HCT116 (cell line): ENCODE measurements at regions not wholly inside any gene's neighbourhood (a gene's known extent, or its start where the extent isn't known, plus 50 kb on each side); places are given as distances from the start of the nearest gene placed in this dataset.

ENCODE experiments used
- ATAC-seq: fragments of 200-7000 bp; cut with Tn5 transposase; 2 replicates; pipeline ENCODE4 v1.9.1; 2020; ENCODE audit warnings: mild to moderate bottlenecking, moderate library complexity
- BruUV-seq: library from RNA; stranded (reverse); fragments of 400-500 nt; replicated peaks from 2 replicates; lab custom pipeline; 2021; lab: Mats Ljungman, UMichigan
- CTCF ChIA-PET: fragments of 300-600 bp; sonication (Branson Sonifier 250); formaldehyde crosslinking; loops from one replicate; lab custom pipeline; 2021; ENCODE audit warnings: antibody characterized with exemption; lab: Charles Lee
- POLR2A ChIA-PET: fragments of 300-600, 350-600 bp; sonication (Branson Sonifier 250); formaldehyde crosslinking; loops from one replicate; lab custom pipeline; 2021; ENCODE audit warnings: antibody characterized with exemption; lab: Charles Lee
- RAD21 ChIA-PET, 2 experiments: fragments of 300-600 bp; sonication (Branson Sonifier 250); formaldehyde crosslinking; loops; one replicate each; lab custom pipeline; 2023; ENCODE audit warnings: low total read pairs in 2 of 2; ENCODE audit not compliant: uncharacterized antibody in 2 of 2, unreplicated experiment in 2 of 2, low non-redundant PET in 1 of 2; lab: Charles Lee
- DNase-seq: peaks from one replicate; pipeline ENCODE4 v3.0.0-alpha.2; 2010; ENCODE audit warnings: low read depth, low spot score
- H2AFZ ChIP-seq: fragments of 200-600 bp; shearing (Covaris generic), sonication (generic); 2 replicates; pipeline ENCODE4 v1.6.1; 2017; ENCODE audit warnings: low read depth, mixed run types, mixed read lengths, antibody characterized with exemption, low read length; ENCODE audit not compliant: poor library complexity, severe bottlenecking
- H3K27ac ChIP-seq: 2 replicates; pipeline ENCODE4 v1.5.1; 2012; ENCODE audit warnings: low read depth, low read length
- H3K27me3 ChIP-seq: fragments of 200-600 bp; sonication (generic); 2 replicates; pipeline ENCODE4 v1.6.1; 2016; ENCODE audit warnings: mixed run types, low read length, mixed read lengths; ENCODE audit not compliant: insufficient read depth
- H3K36me3 ChIP-seq, 2 experiments: fragments of 200-500 bp in 1 of 2; fragments of 200-600 bp in 1 of 2; sonication (Bioruptor generic) in 1 of 2; sonication (generic) in 1 of 2; 2 replicates each; pipeline versions ENCODE4 v1.5.1 to v1.6.1; 2014 to 2016; ENCODE audit warnings: low read length in 2 of 2, inconsistent platforms in 1 of 2, mixed read lengths in 1 of 2, mixed run types in 1 of 2; ENCODE audit not compliant: insufficient read depth in 2 of 2, control insufficient read depth in 1 of 2
- H3K4me1 ChIP-seq, 2 experiments: fragments of 200-600 bp in 1 of 2; sonication (generic) in 1 of 2; 2 replicates each; pipeline versions ENCODE4 v1.5.1 to v1.6.1; 2012 to 2017; ENCODE audit warnings: low read length in 2 of 2, inconsistent platforms in 1 of 2, mild to moderate bottlenecking in 1 of 2, mixed read lengths in 1 of 2, mixed run types in 1 of 2, moderate library complexity in 1 of 2; ENCODE audit not compliant: insufficient read depth in 2 of 2, control insufficient read depth in 1 of 2
- H3K4me2 ChIP-seq: fragments of 200-600 bp; sonication (generic); 2 replicates; pipeline ENCODE4 v1.6.1; 2017; ENCODE audit warnings: mixed run types, low read length, mixed read lengths
- H3K4me3 ChIP-seq, 2 experiments: fragments of 200-600 bp in 1 of 2; sonication (generic) in 1 of 2; replicated peaks in 1 of 2; 2 replicates each; pipeline ENCODE4 v1.5.1; 2011 to 2016; ENCODE audit warnings: low read length in 2 of 2, control low read depth in 1 of 2, low read depth in 1 of 2, mild to moderate bottlenecking in 1 of 2, mixed read lengths in 1 of 2, mixed run types in 1 of 2
- H3K79me2 ChIP-seq: fragments of 200-600 bp; sonication (generic); 2 replicates; pipeline ENCODE4 v1.6.1; 2017; ENCODE audit warnings: mild to moderate bottlenecking, mixed run types, low read length, moderate library complexity, mixed read lengths; ENCODE audit not compliant: insufficient read depth
- H3K9ac ChIP-seq: fragments of 200-600 bp; sonication (generic); 2 replicates; pipeline ENCODE4 v1.6.1; 2016; ENCODE audit warnings: low read length, mixed read lengths
- H3K9me2 ChIP-seq: fragments of 200-600 bp; sonication (generic), shearing (Covaris generic); 2 replicates; pipeline ENCODE4 v1.6.1; 2017; ENCODE audit warnings: mixed run types, mild to moderate bottlenecking, moderate library complexity; ENCODE audit not compliant: insufficient read depth
- H3K9me3 ChIP-seq, 2 experiments: fragments of 200-500 bp in 1 of 2; fragments of 200-600 bp in 1 of 2; sonication (Bioruptor generic) in 1 of 2; sonication (generic) in 1 of 2; 2 replicates each; pipeline ENCODE4 v1.6.1; 2014 to 2017; ENCODE audit warnings: low read length in 2 of 2, mixed read lengths in 2 of 2, inconsistent platforms in 1 of 2, low read depth in 1 of 2, mild to moderate bottlenecking in 1 of 2, mixed run types in 1 of 2, moderate library complexity in 1 of 2; ENCODE audit not compliant: control insufficient read depth in 1 of 2, insufficient read depth in 1 of 2
- H4K20me1 ChIP-seq: fragments of 200-600 bp; sonication (generic), shearing (Covaris generic); 2 replicates; pipeline ENCODE4 v1.6.1; 2017; ENCODE audit warnings: mixed run types, mild to moderate bottlenecking, moderate library complexity; ENCODE audit not compliant: insufficient read depth
- CTCF ChIP-seq, 3 experiments: fragments of 200-600 bp in 1 of 3; sonication (generic) in 1 of 3; IDR thresholded peaks in 2 of 3; conservative IDR thresholded peaks in 1 of 3; 2 replicates each; pipeline ENCODE4 v1.5.1; 2012 to 2017; ENCODE audit warnings: low read depth in 2 of 3, low read length in 2 of 3, antibody characterized with exemption in 1 of 3, borderline replicate concordance in 1 of 3, control low read depth in 1 of 3, mild to moderate bottlenecking in 1 of 3, mixed read lengths in 1 of 3, mixed run types in 1 of 3, moderate library complexity in 1 of 3; ENCODE audit not compliant: insufficient read depth in 1 of 3
- EGR1 ChIP-seq: IDR thresholded peaks from 2 replicates; pipeline ENCODE4 v1.6.1; 2012; ENCODE audit warnings: low read depth
- FOSL1 ChIP-seq: IDR thresholded peaks from 2 replicates; pipeline ENCODE4 v1.6.1; 2012; ENCODE audit warnings: low read depth
- JUND ChIP-seq: IDR thresholded peaks from 2 replicates; pipeline ENCODE4 v1.6.1; 2012
- RAD21 ChIP-seq: IDR thresholded peaks from 2 replicates; pipeline ENCODE4 v1.6.1; 2012; ENCODE audit warnings: low read depth, mild to moderate bottlenecking
- TCF7L2 ChIP-seq: IDR thresholded peaks from 2 replicates; pipeline ENCODE4 v1.7.0; 2011; ENCODE audit warnings: borderline replicate concordance, inconsistent platforms; ENCODE audit not compliant: insufficient read depth, insufficient read length; ENCODE audit errors: extremely low read depth
- intact Hi-C: fragments of 100-400 bp; cut with micrococcal nuclease; formaldehyde crosslinking; loops from 2 replicates; pipeline ENCODE4 v1.10.0; 2022

GRCh38 chr6:144585217-144585814 is 300.2 kb downstream of the UTRN start:
- no TSS peak for BruUV-seq
- Histone ChIP-seq H3K4me1 (peaks cover 0 to 13% of the 10 kb centered on the region in 2 experiments; a peak in 2 of 4 replicates), H3K4me3 (no peak overlapping the region), H3K9me2 (no peaks in the 10 kb centered on the region), H3K9ac (peak overlapping the region; percentile 7; the same call in 1 of the 2 replicates), H3K36me3 (peaks cover 0 to 4% of the 10 kb centered on the region in 2 experiments; a peak in 1 of 4 replicates), H4K20me1 (no peaks in the 10 kb centered on the region), H3K27ac (no peak overlapping the region), H3K79me2 (no peaks in the 10 kb centered on the region), H2AFZ (peak overlapping the region; percentile 72), H3K4me2 (0 out of 2 replicates have a peak overlapping the region, but pooled peaks have one; percentile 0), H3K27me3 (no peaks in the 10 kb centered on the region), H3K9me3 (no peaks in the 10 kb centered on the region)
- RAD21 ChIA-PET: interaction anchor here in 1 of 2 experiments (0.7 to 0.9 kb wide), 2 partner anchors 480 to 552 kb away, joined by 3 to 4 read pairs; no protein-coding TSS in a partner anchor
- POLR2A ChIA-PET: no interaction called here
- CTCF ChIA-PET: interaction anchor here (0.6 to 3.4 kb wide), 11 partner anchors 9 to 1118 kb away, joined by 3 to 28 read pairs (median 6); no protein-coding TSS in a partner anchor
- ATAC-seq (peak; percentile 64), DNase-seq (peak; percentile 54)
- no peak for TF ChIP-seq FOSL1
- peak; percentile 96 for TF ChIP-seq RAD21
- TF ChIP-seq EGR1: no peak
- TF ChIP-seq JUND: no peak
- peak; percentile 64 to 88 (median 77) for TF ChIP-seq CTCF (IDR thresholded peaks at IDR 0.05 in 2 of 3, conservative IDR thresholded peaks at IDR 0.05 in 1 of 3; ENCODE audit: borderline replicate concordance in 1 of 3, insufficient read depth in 1 of 3, low read depth in 2 of 3, low read length in 2 of 3)
- no peak for TF ChIP-seq TCF7L2
- intact Hi-C loops: loop anchor here (1.0 to 10.0 kb wide), 6 partner anchors 346 to 1049 kb away; no protein-coding TSS in a partner anchor
